Lung (tissue), 11 donors: ENCODE measurements at regions not wholly inside any gene's neighbourhood (a gene's known extent, or its start where the extent isn't known, plus 50 kb on each side); places are given as distances from the start of the nearest gene placed in this dataset.
A peak's percentile ranks its signal among the peaks of the same experiment; 100 is the strongest.

ENCODE experiments used
- ATAC-seq: fragments of 200-7000 bp; cut with Tn5 transposase; one replicate; pipeline ENCODE4 v1.9.1; 2020; ENCODE audit warnings: moderate number of reproducible peaks; ENCODE audit not compliant: insufficient read depth, low FRiP score
- DNase-seq, 3 donors: peaks; one replicate each; pipeline ENCODE4 v3.0.0-alpha.2; 2013 to 2017
- H3K27ac ChIP-seq, 2 donors: one replicate each; pipeline ENCODE4 v1.5.1; 2013; ENCODE audit warnings: mild to moderate bottlenecking in 2 of 2, moderate library complexity in 2 of 2, control low read depth in 1 of 2, inconsistent platforms in 1 of 2, low read depth in 1 of 2, low read length in 1 of 2
- H3K27me3 ChIP-seq, 3 donors: one replicate each; pipeline ENCODE4 v1.5.1; 2013; ENCODE audit warnings: low read length in 2 of 3; ENCODE audit not compliant: control insufficient read depth in 3 of 3, insufficient read depth in 3 of 3
- H3K36me3 ChIP-seq, 4 donors: one replicate each; pipeline ENCODE4 v1.5.1; 2013; ENCODE audit warnings: low read length in 4 of 4, mild to moderate bottlenecking in 1 of 4, moderate library complexity in 1 of 4; ENCODE audit not compliant: control insufficient read depth in 4 of 4, insufficient read depth in 4 of 4
- H3K4me1 ChIP-seq, 5 donors: one replicate each; pipeline ENCODE4 v1.5.1; 2013; ENCODE audit warnings: low read length in 5 of 5, mild to moderate bottlenecking in 2 of 5, moderate library complexity in 1 of 5; ENCODE audit not compliant: control insufficient read depth in 5 of 5, insufficient read depth in 5 of 5
- H3K4me3 ChIP-seq: one replicate; pipeline ENCODE4 v1.5.1; 2013; ENCODE audit warnings: mild to moderate bottlenecking, control low read depth, moderate library complexity
- H3K9ac ChIP-seq, 2 donors: one replicate each; pipeline ENCODE4 v1.5.1; 2013; ENCODE audit warnings: low read length in 2 of 2, control low read depth in 1 of 2; ENCODE audit not compliant: insufficient read depth in 1 of 2
- H3K9me3 ChIP-seq, 4 donors: one replicate each; pipeline ENCODE4 v1.5.1; 2013; ENCODE audit warnings: low read length in 3 of 4, mild to moderate bottlenecking in 1 of 4, moderate library complexity in 1 of 4; ENCODE audit not compliant: control insufficient read depth in 4 of 4, insufficient read depth in 3 of 4
- WGBS, 2 donors: extraction: QIAGEN DNeasy Blood & Tissue Kit; methylation state at CpG; one replicate each; pipeline ENCODE4 v1.1.7; 2013; 5-methylcytosine and 5-hydroxymethylcytosine counted together
- TF ChIP-seq, protein P1 (sequence below): IDR thresholded peaks from 2 replicates; pipeline ENCODE4 v1.5.1; 2012; ENCODE audit warnings: mild to moderate bottlenecking; ENCODE audit errors: control extremely low read depth, extremely low read depth
- donor health status: control.
- donor health status: control.
- donor health status: Bipolar disorder and iron deficiency.
- donor health status: healthy.
- donor health status: DM: yes; HTN: yes; CAD: no.

DNA sequence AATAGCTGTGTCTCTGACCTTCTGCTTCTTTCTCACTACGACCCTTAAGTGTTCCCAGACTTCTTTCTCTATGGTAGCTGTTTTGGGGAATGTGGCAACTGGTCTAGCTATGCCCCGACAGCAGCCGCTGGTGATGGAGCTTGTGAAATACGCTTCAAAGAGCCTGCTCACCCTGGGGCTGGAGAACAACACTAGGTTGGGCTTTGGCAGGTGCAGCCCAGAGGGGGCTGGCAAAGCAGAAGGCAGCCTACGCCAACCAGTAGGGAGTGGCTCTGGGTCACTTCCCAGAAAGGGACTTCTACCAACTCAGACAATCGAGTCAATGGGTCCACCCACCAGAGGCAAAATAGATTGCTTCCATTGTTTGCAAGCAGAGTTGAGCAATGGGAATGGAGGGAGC is 262.8 kb downstream of the LMO4 start:
- Histone ChIP-seq H3K36me3 (no peaks in the 10 kb centered on the region), H3K27me3 (no peaks in the 10 kb centered on the region), H3K27ac (no peak overlapping the region), H3K9ac (no peak overlapping the region), H3K4me3 (no peak overlapping the region), H3K9me3 (no peaks in the 10 kb centered on the region), H3K4me1 (peaks cover 0 to 39% (median 14%) of the 10 kb centered on the region in 5 donors)
- WGBS, 2 donors, result 72 to 78% methylated on average over 6 of the region's 6 CpGs
- TF ChIP-seq, protein P1, sequence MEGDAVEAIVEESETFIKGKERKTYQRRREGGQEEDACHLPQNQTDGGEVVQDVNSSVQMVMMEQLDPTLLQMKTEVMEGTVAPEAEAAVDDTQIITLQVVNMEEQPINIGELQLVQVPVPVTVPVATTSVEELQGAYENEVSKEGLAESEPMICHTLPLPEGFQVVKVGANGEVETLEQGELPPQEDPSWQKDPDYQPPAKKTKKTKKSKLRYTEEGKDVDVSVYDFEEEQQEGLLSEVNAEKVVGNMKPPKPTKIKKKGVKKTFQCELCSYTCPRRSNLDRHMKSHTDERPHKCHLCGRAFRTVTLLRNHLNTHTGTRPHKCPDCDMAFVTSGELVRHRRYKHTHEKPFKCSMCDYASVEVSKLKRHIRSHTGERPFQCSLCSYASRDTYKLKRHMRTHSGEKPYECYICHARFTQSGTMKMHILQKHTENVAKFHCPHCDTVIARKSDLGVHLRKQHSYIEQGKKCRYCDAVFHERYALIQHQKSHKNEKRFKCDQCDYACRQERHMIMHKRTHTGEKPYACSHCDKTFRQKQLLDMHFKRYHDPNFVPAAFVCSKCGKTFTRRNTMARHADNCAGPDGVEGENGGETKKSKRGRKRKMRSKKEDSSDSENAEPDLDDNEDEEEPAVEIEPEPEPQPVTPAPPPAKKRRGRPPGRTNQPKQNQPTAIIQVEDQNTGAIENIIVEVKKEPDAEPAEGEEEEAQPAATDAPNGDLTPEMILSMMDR, result no peak
- DNase-seq (no peak), ATAC-seq (no peak)

GRCh38 chr1:87592156-87592555 is 263.5 kb downstream of the LMO4 start:
- TF ChIP-seq, protein P1, result no peak
- Histone ChIP-seq H3K9ac (no peak overlapping the region), H3K4me1 (peaks cover 0 to 37% (median 14%) of the 10 kb centered on the region in 5 donors), H3K27ac (no peak overlapping the region), H3K9me3 (no peaks in the 10 kb centered on the region), H3K27me3 (no peaks in the 10 kb centered on the region), H3K36me3 (no peaks in the 10 kb centered on the region), H3K4me3 (no peak overlapping the region)
- ATAC-seq, result no peak
- DNase-seq, result no peak
- 89 to 97% methylated on average over 2 of the region's 2 CpGs for WGBS, 2 donors

DNA sequence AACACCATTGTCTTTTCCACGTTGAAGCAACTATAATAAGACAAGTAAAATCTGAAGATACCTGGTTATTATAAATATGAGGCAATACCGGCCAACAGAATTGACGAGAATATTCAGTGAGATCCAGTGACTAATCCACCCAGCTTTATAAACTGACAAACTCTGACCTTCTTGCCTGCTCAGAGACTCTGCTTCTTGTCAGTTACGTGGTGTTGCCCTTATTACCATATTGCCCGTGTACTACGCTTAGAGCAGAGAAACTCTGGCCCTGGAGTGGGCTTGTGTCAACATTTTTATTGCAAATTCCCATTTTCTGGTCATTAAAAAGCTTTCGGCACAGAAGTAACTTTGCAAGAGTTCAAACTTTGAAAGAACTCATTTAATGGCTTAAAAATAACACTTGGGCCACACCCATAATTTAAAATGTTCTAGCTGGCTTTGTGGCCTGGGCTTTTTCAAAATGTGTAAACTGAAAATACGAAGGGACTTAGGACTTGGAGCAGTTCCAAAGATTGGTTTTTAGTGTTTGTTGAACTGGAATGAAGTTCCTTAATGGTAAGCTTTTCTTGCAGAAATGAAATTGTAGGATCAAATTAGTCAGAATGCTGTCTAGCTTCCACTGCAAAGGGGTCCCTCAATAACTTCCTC is 266.2 kb downstream of the LMO4 start:
- H3K4me1 ChIP-seq, result peaks cover 0 to 33% (median 12%) of the 10 kb centered on the region in 5 donors
- WGBS, 2 donors, result 54 to 69% methylated on average over 8 of the region's 8 CpGs
- TF ChIP-seq, protein P1, result no peak
- H3K36me3 ChIP-seq, result no peaks in the 10 kb centered on the region
- no peak overlapping the region for H3K27ac ChIP-seq
- ATAC-seq (no peak), DNase-seq (peak in 2 of 3 donors; percentile 68 to 86)
- no peaks in the 10 kb centered on the region for H3K27me3 ChIP-seq
- H3K4me3 ChIP-seq, result no peak overlapping the region
- no peaks in the 10 kb centered on the region for H3K9me3 ChIP-seq
- H3K9ac ChIP-seq, result no peak overlapping the region

GRCh38 chr1:87595384-87595781 is 266.7 kb downstream of the LMO4 start:
- DNase-seq (no peak), ATAC-seq (no peak)
- Histone ChIP-seq H3K27ac (no peak overlapping the region), H3K4me3 (no peak overlapping the region), H3K9ac (no peak overlapping the region), H3K36me3 (no peaks in the 10 kb centered on the region), H3K4me1 (peaks cover 0 to 38% (median 15%) of the 10 kb centered on the region in 5 donors), H3K9me3 (no peaks in the 10 kb centered on the region), H3K27me3 (no peaks in the 10 kb centered on the region)
- 28 to 34% methylated on average over 3 of the region's 3 CpGs for WGBS, 2 donors
- TF ChIP-seq, protein P1, result no peak
